HEK293T (cell line): ENCODE measurements at regions not wholly inside any gene's neighbourhood (a gene's known extent, or its start where the extent isn't known, plus 50 kb on each side); places are given as distances from the start of the nearest gene placed in this dataset.

ENCODE experiments used
- CTCF ChIA-PET: fragments of 350-600 bp; formaldehyde crosslinking; extraction: SDS; loops from one replicate; lab custom pipeline; 2021; ENCODE audit warnings: antibody characterized with exemption, inconsistent platforms; lab: Yijun Ruan, JAX
- POLR2A ChIA-PET: fragments of 350-600 bp; formaldehyde crosslinking; extraction: SDS; loops from one replicate; lab custom pipeline; 2020; ENCODE audit warnings: antibody characterized with exemption, inconsistent platforms; lab: Yijun Ruan, JAX
- DNase-seq: peaks from one replicate; pipeline ENCODE4 v3.0.0; 2012; ENCODE audit warnings: mixed read lengths; ENCODE audit errors: extremely low spot score
- ARNT ChIP-seq: fragments of 450-650 bp; IDR thresholded peaks from 2 replicates; pipeline ENCODE4 v1.6.1; 2017; ENCODE audit warnings: mild to moderate bottlenecking
- BHLHE40 ChIP-seq: fragments of 450-650 bp; IDR thresholded peaks from 2 replicates; pipeline ENCODE4 v1.6.1; 2016; ENCODE audit warnings: mild to moderate bottlenecking, moderate library complexity, borderline replicate concordance
- CTBP1 ChIP-seq: fragments of 450-650 bp; IDR thresholded peaks from 2 replicates; pipeline ENCODE4 v1.6.1; 2016; ENCODE audit warnings: borderline replicate concordance
- ELF4 ChIP-seq: fragments of 450-650 bp; IDR thresholded peaks from 2 replicates; pipeline ENCODE4 v1.6.1; 2017; ENCODE audit warnings: antibody characterized with exemption
- FOXA1 ChIP-seq: fragments of 450-650 bp; IDR thresholded peaks from 2 replicates; pipeline ENCODE4 v1.6.1; 2016; ENCODE audit warnings: mild to moderate bottlenecking
- FOXK2 ChIP-seq: fragments of 450-650 bp; IDR thresholded peaks from 2 replicates; pipeline ENCODE4 v1.6.1; 2016; ENCODE audit warnings: mild to moderate bottlenecking
- FOXM1 ChIP-seq: fragments of 450-650 bp; IDR thresholded peaks from 2 replicates; pipeline ENCODE4 v1.6.1; 2017; ENCODE audit warnings: mild to moderate bottlenecking, borderline replicate concordance
- HDGF ChIP-seq: fragments of 450-650 bp; IDR thresholded peaks from 2 replicates; pipeline ENCODE4 v1.6.1; 2017; ENCODE audit warnings: antibody characterized with exemption, borderline replicate concordance
- L3MBTL2 ChIP-seq: fragments of 450-650 bp; conservative IDR thresholded peaks from 2 replicates; pipeline ENCODE4 v1.6.1; 2016; ENCODE audit warnings: mild to moderate bottlenecking
- LEF1 ChIP-seq: fragments of 450-650 bp; IDR thresholded peaks from 2 replicates; pipeline ENCODE4 v1.6.1; 2017; ENCODE audit warnings: mild to moderate bottlenecking, borderline replicate concordance
- NFRKB ChIP-seq: fragments of 450-650 bp; IDR thresholded peaks from 2 replicates; pipeline ENCODE4 v1.6.1; 2016; ENCODE audit warnings: mild to moderate bottlenecking, moderate library complexity
- PKNOX1 ChIP-seq: fragments of 450-650 bp; IDR thresholded peaks from 2 replicates; pipeline ENCODE4 v1.6.1; 2016
- SP1 ChIP-seq: fragments of 450-650 bp; IDR thresholded peaks from 2 replicates; pipeline ENCODE4 v1.6.1; 2017
- SUZ12 ChIP-seq: fragments of 450-650 bp; IDR thresholded peaks from 2 replicates; pipeline ENCODE4 v1.6.1; 2016; ENCODE audit warnings: mild to moderate bottlenecking
- TARDBP ChIP-seq: fragments of 450-650 bp; IDR thresholded peaks from 2 replicates; pipeline ENCODE4 v1.6.1; 2016
- ZNF384 ChIP-seq: fragments of 450-650 bp; IDR thresholded peaks from 2 replicates; pipeline ENCODE4 v1.6.1; 2016

DNA sequence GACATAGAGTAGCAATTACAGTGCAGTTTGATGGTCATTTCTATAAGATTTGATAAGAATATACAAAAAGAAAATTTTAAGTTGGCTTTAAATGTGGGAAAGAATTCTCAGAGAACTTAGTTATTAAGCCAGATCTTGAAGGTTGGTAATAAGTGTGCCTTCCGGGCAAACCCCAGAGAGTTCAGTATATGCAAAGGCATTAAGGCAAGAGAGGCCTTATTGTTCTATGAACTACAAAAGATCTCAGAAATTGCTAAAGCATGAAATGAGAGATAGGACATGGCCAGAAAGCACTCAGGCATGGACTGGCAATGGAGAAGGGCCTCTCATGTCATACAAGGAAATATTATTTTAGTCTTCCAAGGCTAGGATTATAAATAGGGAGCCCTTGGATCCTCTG is 390.2 kb upstream of the C1orf87 start:
- no peak for DNase-seq
- POLR2A ChIA-PET: no interaction called here
- CTCF ChIA-PET: no interaction called here
- TF ChIP-seq BHLHE40 (no peak), FOXA1 (no peak), ZNF384 (no peak), LEF1 (no peak), L3MBTL2 (no peak), ELF4 (no peak), NFRKB (no peak), SUZ12 (no peak), PKNOX1 (no peak), TARDBP (no peak), HDGF (no peak), CTBP1 (no peak), FOXK2 (no peak), ARNT (no peak), FOXM1 (no peak), SP1 (no peak)

DNA sequence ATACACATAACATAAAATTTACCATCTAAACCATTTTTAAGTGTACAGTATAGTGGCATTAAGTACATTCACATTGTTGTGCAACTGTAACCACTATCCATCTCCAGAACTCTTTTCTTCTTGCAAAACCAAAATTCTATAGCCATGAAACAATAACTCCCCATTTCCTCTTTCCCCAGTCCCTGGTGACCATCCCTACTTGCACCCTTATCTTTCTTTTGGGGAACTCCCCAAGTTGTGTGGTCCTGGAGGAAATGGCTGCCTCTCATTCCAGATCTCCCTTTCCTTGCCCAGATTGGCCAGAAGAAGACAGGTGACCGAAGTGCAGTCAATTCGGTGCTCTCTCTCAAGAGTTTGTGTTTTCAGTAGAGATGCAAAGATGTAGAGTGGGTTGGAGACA is 389.6 kb upstream of the C1orf87 start:
- TF ChIP-seq ELF4 (no peak), SUZ12 (no peak), PKNOX1 (no peak), TARDBP (no peak), FOXM1 (no peak), FOXA1 (no peak), SP1 (no peak), FOXK2 (no peak), ZNF384 (no peak), CTBP1 (no peak), BHLHE40 (no peak)
- DNase-seq: no peak
- ChIA-PET CTCF (no interaction called here), POLR2A (interaction anchor here (0.6 kb wide), 1 partner anchor 99 kb away, joined by 3 read pairs; no protein-coding TSS in a partner anchor)

GRCh38 chr1:60461925-60462595 is 388.5 kb upstream of the C1orf87 start:
- CTCF ChIA-PET: no interaction called here
- TF ChIP-seq FOXK2: no peak
- no peak for DNase-seq
- POLR2A ChIA-PET: no interaction called here

- CTCF ChIA-PET: no interaction called here
- TF ChIP-seq NFRKB: no peak
- no peak for TF ChIP-seq FOXA1
- no peak for TF ChIP-seq BHLHE40
- no peak for TF ChIP-seq LEF1
- no peak for TF ChIP-seq TARDBP
- no peak for TF ChIP-seq L3MBTL2
- no peak for TF ChIP-seq PKNOX1
- TF ChIP-seq SP1: no peak
- no peak for TF ChIP-seq ZNF384
- TF ChIP-seq HDGF: no peak
- TF ChIP-seq SUZ12: no peak
- TF ChIP-seq CTBP1: no peak
- no peak for TF ChIP-seq ELF4
- no peak for TF ChIP-seq FOXM1
- POLR2A ChIA-PET: no interaction called here
- no peak for DNase-seq
Observed at GRCh38 chr1:60458111-60458510, 384.5 kb upstream of the C1orf87 start.

- no peak for DNase-seq
- TF ChIP-seq ZNF384: no peak
- TF ChIP-seq LEF1: no peak
- TF ChIP-seq FOXM1: no peak
- TF ChIP-seq FOXA1: no peak
- TF ChIP-seq ELF4: no peak
- no peak for TF ChIP-seq TARDBP
- no peak for TF ChIP-seq CTBP1
- no peak for TF ChIP-seq HDGF
- TF ChIP-seq L3MBTL2: no peak
- TF ChIP-seq SP1: no peak
- no peak for TF ChIP-seq FOXK2
- no peak for TF ChIP-seq PKNOX1
- TF ChIP-seq NFRKB: no peak
- TF ChIP-seq SUZ12: no peak
- CTCF ChIA-PET: no interaction called here
- POLR2A ChIA-PET: no interaction called here
Observed at GRCh38 chr1:60449876-60450275, 376.3 kb upstream of the C1orf87 start.

- DNase-seq: no peak
- POLR2A ChIA-PET: no interaction called here
- TF ChIP-seq NFRKB: no peak
- TF ChIP-seq SUZ12: no peak
- no peak for TF ChIP-seq TARDBP
- no peak for TF ChIP-seq BHLHE40
- TF ChIP-seq ZNF384: no peak
- no peak for TF ChIP-seq ELF4
- no peak for TF ChIP-seq FOXM1
- no peak for TF ChIP-seq SP1
- no peak for TF ChIP-seq ARNT
- TF ChIP-seq FOXK2: no peak
- TF ChIP-seq FOXA1: no peak
- no peak for TF ChIP-seq HDGF
- TF ChIP-seq LEF1: no peak
- TF ChIP-seq CTBP1: no peak
- no peak for TF ChIP-seq PKNOX1
- TF ChIP-seq L3MBTL2: no peak
- CTCF ChIA-PET: no interaction called here
Observed at GRCh38 chr1:60448850-60449249, 375.3 kb upstream of the C1orf87 start.
